Smooth muscle cell (in vitro differentiated cells): ENCODE measurements at regions not wholly inside any gene's neighbourhood (a gene's known extent, or its start where the extent isn't known, plus 50 kb on each side); places are given as distances from the start of the nearest gene placed in this dataset.

Experiments
- DNase-seq: peaks from one replicate; lab custom pipeline; 2025; ENCODE audit not compliant: unreplicated experiment; lab: John Stamatoyannopoulos, UW
- H2AFZ ChIP-seq: fragments of 200-600 bp; sonication (generic); 2 replicates; pipeline ENCODE4 v1.6.0; 2016; ENCODE audit warnings: antibody characterized with exemption, low read depth, mild to moderate bottlenecking
- H3F3A ChIP-seq: fragments of 200-600 bp; sonication (generic); 2 replicates; pipeline ENCODE4 v1.6.0; 2017; ENCODE audit warnings: antibody characterized with exemption, low read depth
- H3K27ac ChIP-seq: fragments of 200-600 bp; sonication (generic); 2 replicates; pipeline ENCODE4 v1.5.1; 2016; ENCODE audit warnings: low read depth, mild to moderate bottlenecking
- H3K27me3 ChIP-seq: fragments of 200-600 bp; sonication (generic); 2 replicates; pipeline ENCODE4 v1.6.1; 2016; ENCODE audit warnings: low read depth, mild to moderate bottlenecking
- H3K36me3 ChIP-seq: fragments of 200-600 bp; sonication (generic); 2 replicates; pipeline ENCODE4 v1.5.1; 2016; ENCODE audit warnings: low read depth
- H3K4me1 ChIP-seq: fragments of 200-600 bp; sonication (generic); 2 replicates; pipeline ENCODE4 v1.5.1; 2016; ENCODE audit warnings: low read depth
- H3K4me2 ChIP-seq: fragments of 200-600 bp; sonication (generic); 2 replicates; pipeline ENCODE4 v1.6.0; 2016; ENCODE audit warnings: mild to moderate bottlenecking
- H3K4me3 ChIP-seq: fragments of 200-600 bp; sonication (generic); 2 replicates; pipeline ENCODE4 v1.5.1; 2016; ENCODE audit warnings: mild to moderate bottlenecking
- H3K79me2 ChIP-seq: fragments of 200-600 bp; sonication (generic); 2 replicates; pipeline ENCODE4 v1.6.0; 2016; ENCODE audit warnings: low read depth, mild to moderate bottlenecking
- H3K9ac ChIP-seq: fragments of 200-600 bp; sonication (generic); 2 replicates; pipeline ENCODE4 v1.6.0; 2016; ENCODE audit warnings: low read depth
- H3K9me3 ChIP-seq: fragments of 200-600 bp; sonication (generic); replicated peaks from 2 replicates; pipeline ENCODE4 v1.5.1; 2016; ENCODE audit warnings: low read depth
- H4K20me1 ChIP-seq: fragments of 200-600 bp; sonication (generic); 2 replicates; pipeline ENCODE4 v1.6.0; 2016; ENCODE audit warnings: low read depth
- CTCF ChIP-seq: fragments of 200-600 bp; sonication (generic); IDR thresholded peaks from 2 replicates; pipeline ENCODE4 v1.5.1; 2017; ENCODE audit warnings: borderline replicate concordance, mild to moderate bottlenecking, antibody characterized with exemption; ENCODE audit not compliant: insufficient read depth, poor library complexity, severe bottlenecking
- WGBS: methylation state at CpG from one replicate; pipeline ENCODE4 v1.1.7; 2016; ENCODE audit warnings: low lambda C conversion rate; 5-methylcytosine and 5-hydroxymethylcytosine counted together

- Histone ChIP-seq H4K20me1 (no peaks in the 10 kb centered on the region), H2AFZ (no peak overlapping the region), H3K9me3 (no peaks in the 10 kb centered on the region), H3K4me3 (no peak overlapping the region), H3K4me1 (no peaks in the 10 kb centered on the region), H3K36me3 (no peaks in the 10 kb centered on the region), H3K9ac (no peak overlapping the region), H3K27me3 (no peaks in the 10 kb centered on the region), H3F3A (no peaks in the 10 kb centered on the region), H3K4me2 (no peak overlapping the region), H3K27ac (no peak overlapping the region), H3K79me2 (no peaks in the 10 kb centered on the region)
- DNase-seq = no peak
- WGBS = 79% methylated on average over 2 of the region's 2 CpGs
- TF ChIP-seq CTCF = no peak
Measured at GRCh38 chr3:84742915-84743425, 215.8 kb upstream of the CADM2 start.

DNA sequence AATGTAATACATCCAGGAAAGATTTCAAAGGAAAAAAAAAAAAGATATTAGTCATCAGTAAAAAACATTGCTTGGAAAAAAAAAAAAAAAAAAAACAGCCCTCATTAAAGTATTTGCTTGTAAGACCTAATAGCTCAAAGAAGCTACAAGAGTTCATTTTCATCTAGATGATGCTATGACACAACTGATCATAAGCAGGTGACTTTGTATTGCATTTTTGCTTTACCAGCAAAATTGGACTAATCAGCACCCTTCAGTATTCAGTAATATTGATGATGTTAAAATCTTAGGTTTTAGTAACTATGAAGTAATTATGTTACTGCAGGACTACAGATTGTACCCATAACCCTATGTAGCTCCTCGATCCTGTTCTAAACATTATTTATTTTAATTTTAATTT lies 214.7 kb upstream of the CADM2 start:
- Histone ChIP-seq H3K79me2 (no peaks in the 10 kb centered on the region), H4K20me1 (no peaks in the 10 kb centered on the region), H3F3A (no peaks in the 10 kb centered on the region), H3K4me3 (no peak overlapping the region), H3K4me1 (no peaks in the 10 kb centered on the region), H3K9ac (no peak overlapping the region), H3K9me3 (no peaks in the 10 kb centered on the region), H3K36me3 (no peaks in the 10 kb centered on the region), H2AFZ (no peak overlapping the region), H3K27ac (no peak overlapping the region), H3K4me2 (no peak overlapping the region), H3K27me3 (no peaks in the 10 kb centered on the region)
- TF ChIP-seq CTCF = no peak
- DNase-seq = no peak
- WGBS = 91% methylated on average over 1 of the region's 1 CpG

DNA sequence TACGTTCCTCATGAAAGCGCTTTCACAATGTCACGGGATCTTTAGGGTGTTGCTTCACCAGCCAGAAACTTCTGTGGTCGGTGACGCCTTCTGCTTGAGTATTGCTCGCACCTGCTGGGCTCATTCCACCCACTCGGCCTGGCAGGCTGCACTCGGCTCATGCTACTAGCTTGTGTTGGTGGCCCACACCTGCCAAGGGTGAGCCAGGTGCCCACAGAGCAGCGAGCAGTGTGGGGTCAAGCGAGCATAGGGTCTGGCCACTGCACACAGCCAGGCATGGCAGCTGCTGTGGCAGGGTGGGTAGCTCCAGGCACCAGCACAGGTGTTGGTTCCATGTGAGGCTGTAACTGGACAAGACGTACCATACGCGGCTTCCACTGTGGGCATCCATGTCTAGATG lies 202.9 kb upstream of the CADM2 start:
- Histone ChIP-seq H3K36me3 (no peaks in the 10 kb centered on the region), H3K27ac (no peak overlapping the region), H3F3A (no peaks in the 10 kb centered on the region), H3K9ac (no peak overlapping the region), H3K79me2 (no peaks in the 10 kb centered on the region), H3K4me3 (no peak overlapping the region), H3K9me3 (peaks cover under 1% of the 10 kb centered on the region), H3K27me3 (no peaks in the 10 kb centered on the region), H2AFZ (no peak overlapping the region), H3K4me1 (no peaks in the 10 kb centered on the region), H4K20me1 (no peaks in the 10 kb centered on the region), H3K4me2 (no peak overlapping the region)
- 94% methylated on average over 13 of the region's 13 CpGs for WGBS
- TF ChIP-seq CTCF = no peak
- DNase-seq = no peak

GRCh38 chr3:84759361-84759760 lies 199.4 kb upstream of the CADM2 start:
- no peaks in the 10 kb centered on the region for H3K4me1 ChIP-seq
- TF ChIP-seq CTCF = no peak

More at GRCh38 chr3:84759361-84759760, 199.4 kb upstream of the CADM2 start:
- Histone ChIP-seq H3K79me2 (no peaks in the 10 kb centered on the region), H3K9me3 (no peaks in the 10 kb centered on the region), H3K4me3 (no peak overlapping the region), H3F3A (no peaks in the 10 kb centered on the region), H3K27me3 (no peaks in the 10 kb centered on the region), H2AFZ (no peak overlapping the region), H3K27ac (no peak overlapping the region), H3K4me2 (no peak overlapping the region), H3K9ac (no peak overlapping the region), H3K36me3 (no peaks in the 10 kb centered on the region), H4K20me1 (no peaks in the 10 kb centered on the region)
- WGBS = 77% methylated on average over 4 of the region's 4 CpGs
- DNase-seq = no peak
